Body of pancreas (tissue), 4 donors: ENCODE measurements at regions not wholly inside any gene's neighbourhood (a gene's known extent, or its start where the extent isn't known, plus 50 kb on each side); places are given as distances from the start of the nearest gene placed in this dataset.

ENCODE experiments used
- CTCF ChIP-seq, 7 experiments: fragments of 450-650 bp in 4 of 7; fragments of 200-600 bp in 3 of 7; sonication (generic) in 3 of 7; IDR thresholded peaks; one replicate each; pipeline ENCODE4 v1.5.1; 2016 to 2019; ENCODE audit warnings: antibody characterized with exemption in 7 of 7
- POLR2A ChIP-seq, 3 donors: fragments of 450-650 bp; IDR thresholded peaks; one replicate each; pipeline ENCODE4 v1.6.1; 2016; ENCODE audit warnings: antibody characterized with exemption in 3 of 3, mild to moderate bottlenecking in 2 of 3

GRCh38 chr7:124514471-124514870, 251.1 kb downstream of the GPR37 start:
- TF ChIP-seq POLR2A (IDR thresholded peaks at IDR 0.05) (no peak), CTCF (IDR thresholded peaks at IDR 0.05) (no peak)
